ENCODE measurements at regions not wholly inside any gene's neighbourhood (a gene's known extent, or its start where the extent isn't known, plus 50 kb on each side); places are given as distances from the start of the nearest gene placed in this dataset.

DNA sequence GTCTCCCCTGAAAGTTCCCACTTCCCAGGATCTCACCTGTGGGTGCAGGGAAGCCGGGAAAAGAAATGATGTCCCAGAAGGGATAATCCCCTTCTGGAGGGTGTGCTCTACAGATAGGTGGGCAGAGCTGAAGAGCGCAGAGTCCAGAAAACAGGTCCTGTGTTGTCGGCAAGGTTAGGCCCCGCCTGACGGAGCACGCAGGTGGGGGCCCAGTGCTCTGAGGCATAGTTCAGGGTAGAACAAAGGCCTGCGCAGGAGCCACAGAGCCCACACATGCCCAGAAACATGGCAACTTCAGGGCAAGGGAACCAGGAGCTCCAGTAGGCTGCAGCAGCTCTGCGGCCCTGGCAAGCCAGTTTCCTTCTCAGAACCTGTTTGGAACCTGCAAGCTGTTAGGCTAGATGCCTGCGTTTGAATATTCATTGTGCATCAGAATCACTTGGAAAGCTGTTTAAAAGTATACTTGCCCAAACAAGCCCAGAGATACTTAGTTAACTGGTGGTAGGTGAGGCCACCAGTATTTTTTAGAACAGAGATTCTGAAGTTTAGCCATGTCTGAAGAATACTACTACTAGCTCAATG is 386.6 kb downstream of the BUD13 start:
- ChIA-PET POLR2A (no interaction called here), CTCF (no interaction called here)
- DNase-seq (ENCODE audit: extremely low spot score): no peak
- TF ChIP-seq, protein P1, sequence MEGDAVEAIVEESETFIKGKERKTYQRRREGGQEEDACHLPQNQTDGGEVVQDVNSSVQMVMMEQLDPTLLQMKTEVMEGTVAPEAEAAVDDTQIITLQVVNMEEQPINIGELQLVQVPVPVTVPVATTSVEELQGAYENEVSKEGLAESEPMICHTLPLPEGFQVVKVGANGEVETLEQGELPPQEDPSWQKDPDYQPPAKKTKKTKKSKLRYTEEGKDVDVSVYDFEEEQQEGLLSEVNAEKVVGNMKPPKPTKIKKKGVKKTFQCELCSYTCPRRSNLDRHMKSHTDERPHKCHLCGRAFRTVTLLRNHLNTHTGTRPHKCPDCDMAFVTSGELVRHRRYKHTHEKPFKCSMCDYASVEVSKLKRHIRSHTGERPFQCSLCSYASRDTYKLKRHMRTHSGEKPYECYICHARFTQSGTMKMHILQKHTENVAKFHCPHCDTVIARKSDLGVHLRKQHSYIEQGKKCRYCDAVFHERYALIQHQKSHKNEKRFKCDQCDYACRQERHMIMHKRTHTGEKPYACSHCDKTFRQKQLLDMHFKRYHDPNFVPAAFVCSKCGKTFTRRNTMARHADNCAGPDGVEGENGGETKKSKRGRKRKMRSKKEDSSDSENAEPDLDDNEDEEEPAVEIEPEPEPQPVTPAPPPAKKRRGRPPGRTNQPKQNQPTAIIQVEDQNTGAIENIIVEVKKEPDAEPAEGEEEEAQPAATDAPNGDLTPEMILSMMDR (IDR thresholded peaks at IDR 0.05; ENCODE audit: control extremely low read depth, extremely low read depth, low read depth, missing control alignments): no peak

DNA sequence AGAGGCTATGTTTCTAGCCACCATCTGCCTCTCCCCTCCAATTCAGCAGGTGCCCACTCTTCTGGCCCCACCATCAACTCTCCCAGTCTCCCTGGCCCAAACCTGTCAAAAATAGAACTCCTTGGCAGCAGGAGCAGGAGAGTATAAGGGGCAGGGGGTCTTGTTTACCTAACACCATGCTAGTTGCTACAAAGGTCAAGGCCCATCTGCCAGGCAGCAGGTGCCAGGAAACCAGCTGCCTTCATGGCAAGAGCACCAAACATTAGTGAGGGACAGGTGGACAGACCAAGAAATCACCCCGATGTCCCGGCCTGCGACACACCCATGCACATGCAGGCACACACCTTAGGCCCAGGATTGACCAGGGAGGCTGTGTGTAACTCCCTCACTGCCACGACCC is 387.9 kb downstream of the BUD13 start:
- TF ChIP-seq, protein P1 (IDR thresholded peaks at IDR 0.05; ENCODE audit: control extremely low read depth, extremely low read depth, low read depth, missing control alignments): no peak
- POLR2A ChIA-PET: no interaction called here
- no peak for DNase-seq (ENCODE audit: extremely low spot score)
- CTCF ChIA-PET: no interaction called here

DNA sequence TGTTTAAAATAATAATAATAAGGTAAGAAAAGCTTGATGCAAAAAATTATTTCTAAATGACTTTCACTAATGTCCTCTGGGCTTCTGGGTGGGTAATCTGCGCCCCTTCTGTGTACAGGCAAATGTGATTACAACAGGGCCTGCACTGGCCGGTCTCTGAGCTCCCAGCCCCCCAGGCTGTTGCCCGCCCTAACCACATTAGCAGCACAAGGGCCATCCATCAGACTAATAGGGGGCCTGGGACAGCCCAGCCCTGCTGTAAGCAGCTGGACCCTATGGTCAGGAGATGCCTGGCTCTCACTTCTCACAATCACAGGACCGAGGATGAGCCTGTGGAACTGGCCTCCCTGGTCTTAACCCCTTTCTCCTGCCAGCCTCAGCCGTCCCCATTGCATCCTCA is 388.4 kb downstream of the BUD13 start:
- ChIA-PET POLR2A (no interaction called here), CTCF (interaction anchor here (0.8 to 1.0 kb wide), 2 partner anchors 9 to 23 kb away, joined by 3 read pairs; no protein-coding TSS in a partner anchor)
- TF ChIP-seq, protein P1 (IDR thresholded peaks at IDR 0.05; ENCODE audit: control extremely low read depth, extremely low read depth, low read depth, missing control alignments): no peak
- no peak for DNase-seq (ENCODE audit: extremely low spot score)

DNA sequence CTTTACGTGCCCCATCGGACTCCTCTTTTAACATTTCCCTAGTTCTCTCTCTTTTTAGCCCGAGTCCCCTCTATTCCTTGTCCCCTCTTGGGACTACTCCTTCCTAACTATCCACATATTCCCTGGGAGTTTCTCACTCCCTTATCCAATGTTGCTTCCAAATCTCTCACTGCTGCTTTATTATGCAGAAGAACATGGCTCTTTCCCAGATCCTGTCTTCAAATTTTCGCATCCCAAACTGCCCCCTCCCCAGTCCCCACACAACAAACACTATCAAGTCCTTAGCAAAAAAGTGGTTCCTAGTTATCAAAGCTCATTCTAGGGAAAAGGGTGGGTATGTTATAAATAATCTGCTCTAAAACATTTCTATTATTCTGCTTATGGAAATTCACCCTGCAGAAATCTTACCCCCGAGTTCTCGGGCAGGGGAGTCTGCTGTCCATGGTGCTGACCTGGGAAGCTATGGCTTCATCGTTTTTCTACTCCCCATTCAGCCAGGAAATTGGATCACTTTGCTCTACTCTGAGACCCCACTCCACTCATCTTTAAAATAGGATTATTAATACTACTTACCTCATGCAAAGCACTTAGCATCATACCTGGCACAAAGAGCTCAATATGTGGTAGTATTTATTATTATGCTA is 393.5 kb downstream of the BUD13 start:
- DNase-seq (ENCODE audit: extremely low spot score): no peak
- POLR2A ChIA-PET: no interaction called here

DNA sequence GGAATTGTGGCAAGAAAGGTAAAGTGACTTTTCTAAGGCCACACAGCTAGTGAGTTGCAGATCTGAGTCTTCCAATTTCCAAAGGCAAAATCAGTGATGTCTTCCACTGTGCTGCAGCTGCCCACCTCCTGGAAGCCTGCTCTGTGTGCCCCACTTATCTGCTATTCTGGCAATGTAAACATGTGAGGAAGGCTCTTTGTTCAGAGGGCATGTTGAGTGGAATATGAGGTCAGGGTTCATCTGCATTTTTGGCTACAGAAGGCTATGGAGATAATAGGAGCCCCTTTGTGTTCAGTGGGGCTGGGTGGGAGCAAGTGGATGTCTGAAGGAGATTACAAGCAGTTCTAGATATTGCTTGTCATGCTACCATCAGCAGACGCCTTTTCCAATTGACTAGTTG is 396.2 kb downstream of the BUD13 start:
- DNase-seq (ENCODE audit: extremely low spot score): no peak
- POLR2A ChIA-PET: no interaction called here
- TF ChIP-seq, protein P1 (IDR thresholded peaks at IDR 0.05; ENCODE audit: control extremely low read depth, extremely low read depth, low read depth, missing control alignments): no peak
- CTCF ChIA-PET: no interaction called here

More for the DNA sequence above, 393.5 kb downstream of the BUD13 start:
- CTCF ChIA-PET: interaction anchor here (1.0 kb wide), 1 partner anchor 24 kb away, joined by 3 read pairs; no protein-coding TSS in a partner anchor
- TF ChIP-seq, protein P1 (IDR thresholded peaks at IDR 0.05; ENCODE audit: control extremely low read depth, extremely low read depth, low read depth, missing control alignments): no peak

DNA sequence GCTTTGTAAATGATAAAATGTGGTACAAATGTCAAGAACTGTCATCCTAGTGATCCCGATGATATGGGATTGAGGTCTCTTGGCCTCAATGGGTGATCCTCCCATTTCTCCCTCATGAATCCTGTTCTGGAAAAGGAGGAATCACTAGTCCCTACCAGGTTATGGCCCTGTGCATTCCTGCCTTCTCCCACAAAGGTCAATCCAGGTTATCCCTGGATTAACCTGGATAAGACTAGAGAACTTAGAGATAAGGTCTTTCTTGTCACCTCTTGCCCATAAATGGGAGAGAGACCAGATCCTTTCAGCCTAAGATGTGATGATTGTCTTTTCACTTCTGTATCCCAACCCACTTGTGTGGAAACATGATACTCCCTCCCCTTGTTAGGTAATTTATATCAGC is 396.7 kb downstream of the BUD13 start:
- TF ChIP-seq, protein P1 (IDR thresholded peaks at IDR 0.05; ENCODE audit: control extremely low read depth, extremely low read depth, low read depth, missing control alignments): no peak
- ChIA-PET POLR2A (no interaction called here), CTCF (no interaction called here)
- no peak for DNase-seq (ENCODE audit: extremely low spot score)

Measured in GM10248 (cell line).